GM19463 (cell line): ENCODE measurements at regions not wholly inside any gene's neighbourhood (a gene's known extent, or its start where the extent isn't known, plus 50 kb on each side); places are given as distances from the start of the nearest gene placed in this dataset.

Source experiments
- ATAC-seq: cut with Tn5 transposase; IDR thresholded peaks from one replicate; pipeline ENCODE4 v1.9.1; 2021; ENCODE audit warnings: mild to moderate bottlenecking, moderate library complexity; ENCODE audit not compliant: unreplicated experiment

DNA sequence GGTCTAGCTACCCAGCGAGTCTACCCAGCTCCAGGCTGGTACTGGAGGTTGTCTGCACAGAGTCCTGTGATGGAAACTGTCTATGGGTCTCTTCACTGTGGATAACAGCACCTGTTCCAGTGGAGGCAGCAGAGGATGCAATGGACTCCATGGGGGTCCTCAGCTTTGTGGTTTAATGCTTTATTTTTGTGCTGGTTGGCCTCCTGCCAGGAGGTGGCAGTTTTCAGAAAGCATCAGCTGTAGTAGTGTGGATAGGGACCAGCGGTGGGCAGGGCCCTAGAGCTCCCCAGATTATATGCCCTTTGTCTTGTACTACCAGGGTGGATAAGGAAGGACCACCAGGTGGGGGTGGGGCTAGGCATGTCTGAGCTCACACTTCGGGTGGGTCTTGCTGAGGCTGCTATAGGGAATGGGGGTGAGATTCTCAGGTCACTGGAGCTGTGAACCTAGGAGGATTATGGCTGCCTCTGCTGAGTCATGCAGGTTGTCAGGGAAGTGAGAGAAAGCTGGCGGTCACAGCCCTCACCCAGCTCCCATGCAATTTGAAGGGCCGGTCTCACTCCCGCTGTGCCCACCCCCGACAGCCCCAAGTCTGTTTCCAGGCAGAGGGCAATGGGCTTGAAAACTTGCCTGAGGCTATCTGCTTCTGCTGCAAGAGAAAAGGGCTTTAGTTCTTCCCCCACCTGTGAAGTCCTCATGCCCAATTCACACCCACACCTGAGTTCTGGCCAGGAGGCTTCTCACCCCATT lies 397.1 kb downstream of the TLE1 start:
- no peak for ATAC-seq

DNA sequence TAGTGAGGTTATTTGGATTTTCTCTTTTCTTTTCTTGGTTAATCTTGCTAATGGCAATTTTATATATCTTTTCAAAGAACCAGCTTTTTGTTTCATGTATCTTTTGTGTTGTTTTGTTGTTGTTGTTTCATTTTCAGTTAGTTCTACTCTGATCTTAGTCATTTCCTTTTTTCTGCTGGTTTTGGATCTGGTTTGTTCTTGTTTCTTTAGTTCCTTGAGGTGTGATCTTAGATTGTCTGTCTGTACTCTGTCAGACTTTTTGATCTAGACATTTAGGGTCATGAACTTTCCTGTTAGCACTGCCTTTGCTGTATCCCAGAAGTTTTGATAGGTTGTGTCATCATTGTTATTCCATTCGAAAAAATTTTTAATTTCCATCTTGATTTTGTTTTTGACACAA lies 399.7 kb downstream of the TLE1 start:
- ATAC-seq = no peak

DNA sequence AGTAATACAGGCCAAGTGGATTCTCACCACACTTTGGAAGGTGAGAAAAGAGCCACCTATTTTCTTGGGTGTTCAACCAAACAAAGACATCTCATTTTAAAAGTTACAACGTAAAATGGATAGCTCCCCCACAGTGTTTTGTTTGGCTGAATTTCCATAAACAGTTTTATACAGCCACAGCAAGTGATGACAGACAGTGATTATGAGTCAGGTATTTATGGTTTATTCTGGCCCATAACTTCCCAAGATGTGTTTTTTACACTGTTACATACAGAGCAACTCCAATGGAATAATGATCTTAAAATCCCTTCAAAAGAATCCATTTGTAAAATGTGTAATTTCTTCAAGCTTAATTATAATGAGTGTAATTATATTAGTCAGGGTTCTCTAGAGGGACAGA lies 421.3 kb downstream of the TLE1 start:
- ATAC-seq = no peak

DNA sequence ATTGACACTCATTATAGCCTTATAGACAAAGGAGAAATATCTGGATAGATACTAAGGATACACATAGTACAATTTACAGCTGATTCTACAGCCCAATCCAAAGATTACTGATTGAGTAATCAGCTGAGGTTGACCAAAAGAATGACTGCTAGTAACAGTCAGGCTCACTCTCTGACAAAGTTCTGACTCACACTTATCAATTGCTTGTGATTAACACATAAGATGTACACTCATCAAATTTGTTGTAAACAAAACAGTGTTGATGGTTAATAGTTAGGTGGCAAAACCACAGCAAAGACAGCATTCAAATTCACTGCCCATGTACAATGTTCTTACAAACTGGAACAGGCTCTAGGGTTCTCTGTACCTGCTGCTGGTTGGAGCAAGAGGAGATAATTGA lies 422.7 kb downstream of the TLE1 start:
- no peak for ATAC-seq

DNA sequence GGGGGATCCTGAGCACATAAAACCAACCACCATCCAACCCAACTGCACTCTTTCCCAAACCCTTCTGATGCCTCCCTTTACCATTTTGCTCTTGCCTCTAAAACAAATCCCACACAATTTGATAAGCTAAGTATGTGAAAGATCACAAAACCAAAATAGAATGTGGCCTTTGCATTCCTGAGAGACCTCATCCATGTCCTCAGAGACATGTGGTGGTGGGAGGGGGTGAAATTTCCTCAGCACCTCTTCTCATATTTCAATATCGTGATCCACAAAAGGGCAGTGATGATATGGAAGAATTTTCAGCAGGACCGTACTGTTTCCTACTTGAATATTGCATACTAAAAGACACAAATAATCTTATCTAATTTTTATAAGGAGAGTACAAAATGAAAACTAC lies 423.3 kb downstream of the TLE1 start:
- ATAC-seq = no peak

DNA sequence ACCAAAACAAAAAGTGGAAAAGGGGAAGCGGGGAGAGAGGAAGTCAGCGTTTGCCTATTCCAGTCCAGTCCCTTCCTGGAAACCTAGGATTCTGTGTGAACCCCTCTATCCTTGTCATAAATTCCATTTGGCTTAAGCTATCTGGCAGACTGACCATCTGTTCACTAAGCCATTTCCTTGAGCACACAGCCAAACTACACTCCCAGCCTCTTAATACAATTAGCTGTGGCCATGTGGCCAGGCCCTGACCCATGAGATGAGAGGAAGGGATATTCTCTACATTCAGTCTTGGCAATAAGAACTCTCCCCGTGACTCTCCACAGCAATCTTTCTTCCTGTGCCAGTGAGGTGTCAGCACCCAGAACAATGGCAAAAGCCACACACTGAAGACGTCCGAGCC lies 424.8 kb downstream of the TLE1 start:
- ATAC-seq = no peak

DNA sequence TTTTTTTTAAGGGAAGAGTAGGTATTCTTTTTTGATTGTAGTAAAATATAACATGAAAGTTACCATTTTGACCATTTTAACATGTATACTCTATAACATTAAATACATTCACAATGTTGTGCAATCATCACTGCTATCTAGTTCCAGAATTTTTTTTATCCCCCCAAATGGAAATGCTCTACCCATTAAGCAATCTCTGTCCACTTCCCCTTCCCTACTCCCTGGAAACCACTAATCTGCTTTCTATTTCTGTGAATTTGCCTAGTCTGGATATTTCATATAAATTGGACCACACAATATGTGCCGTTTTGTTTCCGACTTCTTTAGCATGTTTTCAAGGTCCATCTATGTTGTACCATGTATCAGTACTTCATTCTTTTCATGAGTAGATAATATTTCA lies 429.5 kb downstream of the TLE1 start:
- ATAC-seq = no peak

DNA sequence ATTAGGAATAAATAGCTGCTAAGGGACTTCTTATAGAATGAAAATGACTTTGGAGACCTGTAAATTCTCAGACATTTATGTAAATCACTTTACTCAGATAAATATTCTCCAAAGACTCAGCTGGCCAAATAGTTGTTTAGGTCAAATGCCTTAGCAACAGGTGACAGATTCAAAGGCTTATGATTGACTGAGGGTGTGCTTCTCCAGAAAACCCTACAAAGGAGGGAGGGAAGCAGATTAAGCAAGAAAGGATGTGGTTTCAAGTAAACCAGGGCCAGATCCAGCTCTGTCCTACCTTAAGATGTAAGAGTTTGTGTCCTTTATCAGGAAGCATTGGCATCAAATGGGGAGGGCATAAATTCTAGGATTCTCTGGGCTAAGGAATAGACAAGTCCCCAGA lies 433.0 kb downstream of the TLE1 start:
- ATAC-seq = no peak

DNA sequence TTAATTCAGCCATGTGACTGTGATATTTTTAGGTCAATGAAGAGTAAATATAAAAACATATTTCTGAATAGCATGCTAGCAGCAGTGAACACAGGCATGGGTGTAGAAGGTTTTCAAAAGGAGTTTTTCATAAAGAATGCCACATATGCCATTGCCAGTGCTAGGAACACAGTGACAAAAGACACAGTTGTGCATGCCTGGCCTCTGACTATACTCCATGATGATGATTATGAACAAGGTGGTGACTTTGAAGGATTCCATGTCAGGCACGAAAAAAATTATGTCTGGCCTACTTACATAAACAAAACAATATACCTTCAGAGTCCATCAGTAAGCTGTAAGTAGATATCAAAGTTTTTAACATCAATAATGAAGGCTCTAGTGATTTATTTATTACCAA lies 438.7 kb downstream of the TLE1 start:
- no peak for ATAC-seq

DNA sequence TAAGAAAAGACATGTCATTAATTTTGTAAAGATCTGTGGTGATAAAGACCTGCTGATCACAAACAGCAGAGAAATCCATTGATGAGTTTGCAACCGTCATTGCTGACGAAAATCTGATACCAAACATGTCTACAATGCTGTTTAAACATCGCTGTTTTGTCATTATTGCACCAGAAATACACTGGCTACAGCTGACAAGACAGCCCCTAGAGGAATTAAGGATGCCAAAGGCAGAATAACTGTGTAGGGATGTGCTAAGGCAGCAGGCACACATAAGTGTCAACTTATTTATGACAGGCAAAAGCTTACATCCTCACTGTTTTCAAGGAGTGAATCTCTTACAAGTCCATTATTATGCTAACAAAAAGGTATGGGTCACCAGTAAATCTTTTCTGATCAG lies 439.3 kb downstream of the TLE1 start:
- no peak for ATAC-seq

DNA sequence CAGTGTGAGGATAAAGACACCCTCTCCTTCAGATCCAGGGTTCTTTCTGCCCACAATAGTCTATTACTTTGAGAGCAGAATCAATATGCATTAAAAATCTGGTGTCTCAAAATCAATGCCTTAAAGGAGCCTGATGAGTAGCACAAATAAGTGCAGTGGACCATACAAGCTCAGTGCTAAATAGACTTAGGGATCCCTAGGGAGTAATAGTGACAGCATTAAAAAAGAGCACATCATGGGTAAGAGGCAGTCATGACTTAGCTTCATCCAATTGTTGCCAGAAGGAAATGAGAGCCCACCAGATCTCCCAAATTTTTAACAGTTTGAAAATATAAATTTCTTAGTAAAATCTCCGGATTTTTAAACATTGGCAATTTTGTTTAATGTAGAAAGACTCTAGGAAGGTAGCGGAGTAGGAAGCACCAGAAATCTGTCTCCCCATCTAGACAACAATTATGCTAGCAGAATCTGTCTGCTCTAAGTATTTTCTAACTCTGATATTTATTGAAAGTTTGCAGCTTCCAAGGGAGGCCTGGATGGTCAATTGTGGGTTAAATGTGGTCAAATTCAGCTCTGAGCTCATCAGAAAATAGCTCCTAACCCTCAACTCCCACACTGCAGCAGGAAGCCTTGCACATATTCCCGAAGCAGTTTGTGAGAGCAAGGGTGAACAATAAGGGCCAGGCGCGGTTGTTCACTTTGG lies 443.9 kb downstream of the TLE1 start:
- ATAC-seq = no peak

DNA sequence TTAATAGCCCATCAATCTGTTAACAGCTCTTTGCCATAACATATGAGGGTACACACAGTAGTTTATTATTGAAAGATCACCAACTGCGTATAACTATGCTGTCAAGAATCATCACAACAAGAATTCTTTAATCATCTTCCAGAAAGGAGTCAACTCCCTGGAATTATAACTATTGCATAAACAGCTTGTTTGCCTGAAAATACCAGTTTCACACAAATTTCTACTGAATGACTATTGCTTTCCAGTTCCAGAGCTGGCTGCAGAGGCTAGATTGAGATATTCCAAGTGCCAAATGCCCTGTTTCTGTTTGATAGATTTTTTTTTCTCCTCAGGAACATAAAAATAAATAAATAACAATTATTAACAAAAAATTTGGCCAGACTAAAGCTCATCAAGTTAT lies 444.7 kb downstream of the TLE1 start:
- ATAC-seq = no peak

DNA sequence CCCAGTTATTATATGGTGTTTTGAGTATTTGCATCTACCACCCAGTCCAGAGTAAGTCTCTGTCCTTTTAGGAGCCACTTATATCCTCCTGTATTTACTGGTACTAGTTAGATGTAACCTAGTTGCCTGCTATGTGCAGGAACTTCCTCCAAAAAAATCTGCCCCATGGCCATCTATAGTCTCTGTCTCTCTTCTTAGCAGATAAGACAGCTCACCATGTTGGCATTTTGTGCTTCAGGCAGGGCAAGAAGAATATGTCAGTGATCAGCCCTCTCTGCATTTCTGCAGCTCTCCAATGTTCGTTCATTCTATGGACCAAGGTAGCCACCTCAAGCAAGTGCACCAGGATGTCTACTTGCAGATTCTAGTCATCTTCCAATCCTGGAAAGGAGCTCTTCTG lies 446.5 kb downstream of the TLE1 start:
- no peak for ATAC-seq

DNA sequence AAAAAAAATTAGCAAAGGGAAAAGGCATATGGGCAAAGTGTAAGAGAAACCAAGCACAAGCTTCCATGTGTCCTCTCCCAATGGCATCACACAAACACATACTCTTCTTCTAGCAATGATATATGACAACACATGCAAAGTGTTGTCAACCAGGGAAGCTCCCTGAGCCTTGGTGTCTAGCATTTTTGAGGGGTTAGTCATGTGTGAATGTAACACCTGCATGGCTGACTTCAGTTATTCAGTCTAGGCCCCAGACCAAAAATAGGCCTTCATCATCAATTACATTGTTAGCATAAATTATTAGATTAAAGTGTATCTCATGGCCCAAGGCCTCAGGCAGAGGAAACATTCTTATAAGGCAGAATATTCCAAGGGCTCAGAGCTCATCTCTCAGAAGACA lies 450.0 kb downstream of the TLE1 start:
- no peak for ATAC-seq

DNA sequence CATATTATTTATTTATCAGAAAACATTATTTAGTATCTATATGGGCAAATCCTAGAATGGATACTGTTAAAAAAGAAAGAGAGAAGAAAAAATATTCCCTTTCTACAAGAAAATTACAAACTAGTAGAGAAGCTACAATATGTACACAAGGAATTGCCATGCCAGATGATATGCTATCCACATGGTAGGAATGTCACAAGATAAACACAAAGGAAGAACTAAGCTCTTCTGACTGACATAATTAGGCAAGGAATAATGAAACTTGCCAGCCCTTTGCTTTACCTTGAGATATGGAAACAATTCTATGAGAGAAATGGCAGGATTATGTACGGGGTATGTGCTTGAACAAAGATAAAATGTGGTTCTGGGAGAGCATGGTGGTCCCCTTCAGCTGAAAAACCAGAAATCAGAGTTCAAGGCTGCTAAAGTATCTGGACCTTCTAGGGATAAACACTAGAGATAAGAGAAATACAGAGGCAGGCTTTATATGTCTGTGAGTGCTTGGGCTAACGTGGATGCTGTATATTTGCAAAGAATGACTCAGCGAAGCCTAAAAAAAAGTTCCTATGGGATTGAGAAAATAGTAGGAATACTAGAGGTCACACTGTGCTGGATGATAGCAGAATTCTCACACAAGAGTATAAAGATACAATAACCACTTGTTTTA lies 451.6 kb downstream of the TLE1 start:
- ATAC-seq = no peak

DNA sequence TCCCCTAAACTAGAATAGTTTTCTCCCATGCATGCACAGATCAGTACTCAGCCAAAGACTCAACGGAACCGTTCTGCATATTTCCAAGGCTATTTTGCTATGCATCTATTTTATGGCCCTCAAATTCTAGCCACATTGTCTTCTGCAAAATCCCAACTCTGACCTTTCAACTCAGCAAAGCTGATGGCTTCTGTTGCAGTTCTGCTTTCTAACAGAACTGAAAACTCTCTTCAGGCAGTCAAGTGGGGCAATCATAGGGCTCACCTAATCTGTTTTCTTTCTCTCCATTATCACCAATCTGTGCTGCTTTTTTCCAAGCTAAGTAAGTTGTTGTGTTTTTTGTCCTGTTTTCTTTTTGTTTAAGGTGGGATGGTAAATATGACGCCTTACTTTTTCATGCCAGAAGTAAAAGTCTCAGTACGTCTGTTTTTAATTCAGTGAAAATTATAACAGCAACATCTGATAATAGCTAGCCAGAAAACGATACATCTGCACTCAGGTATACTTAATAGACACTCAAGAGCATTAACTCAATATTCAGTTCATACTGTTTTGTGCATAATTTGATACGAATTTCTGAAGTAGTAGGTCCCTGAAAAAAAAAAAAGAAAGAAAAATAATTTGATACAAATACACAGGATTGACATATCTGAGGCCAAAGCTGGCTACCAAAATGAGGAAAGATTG lies 454.3 kb downstream of the TLE1 start:
- no peak for ATAC-seq

DNA sequence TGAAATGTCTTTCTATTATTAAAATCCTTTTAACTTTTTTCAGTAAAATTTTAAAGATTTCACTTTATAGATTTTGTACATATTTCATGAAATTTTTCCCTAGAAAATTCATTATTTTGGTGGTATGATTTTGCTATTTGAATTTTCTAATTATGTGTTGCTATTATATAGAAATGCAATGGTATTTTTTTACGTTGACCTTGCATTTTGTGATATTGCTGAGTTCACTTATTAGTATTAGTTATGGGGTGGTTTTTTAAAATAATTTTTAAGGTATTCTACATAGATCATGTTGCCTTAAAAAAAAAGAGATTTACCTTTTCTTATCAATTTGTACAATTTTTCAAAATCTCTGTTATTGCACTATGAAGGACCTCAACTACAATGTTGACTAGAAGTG lies 458.3 kb downstream of the TLE1 start:
- ATAC-seq = no peak

DNA sequence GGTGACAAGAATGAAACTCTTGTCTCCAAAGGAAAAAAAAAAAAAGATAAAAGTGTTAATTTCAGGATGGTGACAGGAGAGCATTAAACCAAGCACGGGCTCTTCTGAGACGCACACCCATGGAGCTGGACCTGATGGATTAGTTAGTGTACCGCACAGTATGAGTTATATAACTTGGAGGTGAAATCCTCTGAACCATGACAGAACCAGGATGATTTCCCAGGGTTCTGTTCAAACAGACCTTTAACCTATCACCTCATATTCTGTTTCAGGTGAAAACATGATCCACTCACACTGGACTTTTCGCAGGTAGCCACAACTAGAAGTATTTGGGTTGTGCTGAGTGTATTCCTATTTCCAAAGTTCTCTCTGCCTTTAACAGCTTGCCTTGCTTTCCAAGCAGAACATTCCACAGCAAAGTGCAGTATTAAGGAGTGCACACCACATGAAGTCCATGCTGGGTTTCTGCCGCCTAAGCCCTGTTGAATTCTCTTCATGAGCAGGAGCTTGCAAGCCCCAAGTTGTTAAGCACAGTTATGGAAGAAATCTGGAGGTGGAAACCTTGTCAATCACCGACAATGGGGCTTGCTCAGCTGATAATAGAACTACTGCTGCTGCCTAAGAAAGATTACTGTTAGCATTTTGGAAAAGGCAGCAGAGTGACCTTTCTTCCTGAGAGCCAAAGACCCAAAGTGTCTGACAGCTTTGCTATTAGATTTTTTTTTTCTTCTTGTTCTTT lies 461.7 kb downstream of the TLE1 start:
- no peak for ATAC-seq

DNA sequence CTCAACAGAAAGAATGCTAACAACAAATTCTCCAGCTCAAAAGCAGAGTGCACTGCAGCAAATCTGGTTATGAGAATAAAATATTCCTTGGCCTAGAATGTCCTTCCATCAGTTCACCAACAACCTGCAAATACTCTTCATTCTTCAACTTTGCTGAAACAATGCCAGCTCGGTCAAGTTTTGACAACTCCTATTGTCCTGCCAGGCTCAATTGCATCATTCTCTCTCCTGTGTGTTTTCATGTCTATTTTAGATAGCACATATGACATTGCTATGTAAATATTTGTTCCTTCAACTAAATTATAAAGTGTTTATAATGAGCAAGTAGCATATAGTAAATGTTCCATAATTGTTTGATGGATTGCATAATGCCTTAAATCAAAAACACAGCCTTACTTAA lies 463.8 kb downstream of the TLE1 start:
- ATAC-seq = no peak

DNA sequence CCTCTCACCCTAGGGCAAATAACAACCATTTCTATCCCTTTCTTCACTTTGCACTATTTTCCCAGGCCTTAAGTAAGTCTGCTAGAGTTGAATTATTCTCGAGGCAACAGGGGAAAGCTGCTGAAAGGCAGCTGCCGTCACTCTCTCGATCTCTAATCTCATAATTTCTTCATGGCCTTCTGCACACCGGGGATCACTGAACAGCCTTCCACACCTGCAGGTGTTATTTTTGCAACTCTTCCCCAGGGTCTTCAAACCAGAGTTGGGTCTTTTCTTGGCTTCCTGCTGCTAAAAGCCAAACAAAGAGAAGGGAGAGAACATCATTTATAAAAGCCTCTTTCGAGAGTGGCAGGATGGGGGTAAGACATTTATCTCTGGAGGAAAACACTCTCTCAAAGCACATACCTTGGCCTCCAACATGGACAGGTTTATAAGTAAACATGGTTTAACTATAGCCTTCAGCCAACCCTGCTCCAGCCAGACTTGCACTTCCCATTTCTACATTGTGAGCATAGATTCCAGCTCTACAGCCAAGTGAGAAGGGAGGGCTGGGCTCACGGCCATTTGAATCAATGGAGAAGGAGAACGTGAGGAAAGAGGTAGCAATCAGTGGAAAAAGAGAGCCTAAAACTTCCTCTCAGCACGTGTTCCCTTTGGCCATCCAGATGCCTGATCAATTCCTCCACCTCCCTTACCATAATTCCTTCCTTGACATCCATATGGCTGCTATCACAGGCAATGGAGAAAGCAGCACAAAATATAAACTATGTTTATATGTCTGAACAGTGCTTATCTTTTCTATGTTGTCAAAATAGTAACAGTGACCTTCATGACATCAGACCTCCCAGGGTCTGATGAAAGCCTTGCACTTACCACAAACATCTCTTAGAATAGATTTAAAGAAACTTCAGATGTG lies 464.9 kb downstream of the TLE1 start:
- no peak for ATAC-seq
